OCI-LY7 (cell line): ENCODE measurements at regions not wholly inside any gene's neighbourhood (a gene's known extent, or its start where the extent isn't known, plus 50 kb on each side); places are given as distances from the start of the nearest gene placed in this dataset.

ENCODE experiments used
- BruUV-seq: library from RNA; stranded (reverse); fragments of 400-500 nt; replicated peaks from 2 replicates; lab custom pipeline; 2021; lab: Mats Ljungman, UMichigan
- CTCF ChIA-PET: fragments of 300-600 bp; sonication (Branson Sonifier 250); formaldehyde crosslinking; loops from one replicate; lab custom pipeline; 2022; ENCODE audit warnings: antibody characterized with exemption; ENCODE audit not compliant: unreplicated experiment; lab: Charles Lee
- POLR2A ChIA-PET: fragments of 300-600 bp; sonication (Branson Sonifier 250); formaldehyde crosslinking; loops from one replicate; lab custom pipeline; 2022; ENCODE audit warnings: antibody characterized with exemption; lab: Charles Lee
- DNase-seq: peaks from one replicate; pipeline ENCODE4 v3.0.0-alpha.2; 2015; ENCODE audit warnings: low spot score
- H2AFZ ChIP-seq: fragments of 200-600 bp; sonication (generic), shearing (Covaris generic); 2 replicates; pipeline ENCODE4 v1.6.1; 2014; ENCODE audit warnings: mild to moderate bottlenecking, antibody characterized with exemption, low read length, moderate library complexity
- H3K27ac ChIP-seq: fragments of 200-600 bp; sonication (generic); 2 replicates; pipeline ENCODE4 v1.5.1; 2014; ENCODE audit warnings: mixed run types, low read depth, mild to moderate bottlenecking, moderate library complexity, low read length, inconsistent platforms; ENCODE audit not compliant: poor library complexity, severe bottlenecking
- H3K36me3 ChIP-seq: fragments of 200-600 bp; sonication (generic); 2 replicates; pipeline ENCODE4 v1.6.1; 2014; ENCODE audit warnings: mild to moderate bottlenecking, antibody characterized with exemption, low read length, moderate library complexity, mixed read lengths; ENCODE audit not compliant: insufficient read depth
- H3K4me1 ChIP-seq: fragments of 200-600 bp; sonication (generic); 2 replicates; pipeline ENCODE4 v1.5.1; 2014; ENCODE audit warnings: mild to moderate bottlenecking, low read length; ENCODE audit not compliant: insufficient read depth, poor library complexity, severe bottlenecking
- H3K4me2 ChIP-seq: fragments of 200-600 bp; sonication (generic); 2 replicates; pipeline ENCODE4 v1.6.1; 2014; ENCODE audit warnings: mild to moderate bottlenecking, low read length
- H3K4me3 ChIP-seq: fragments of 200-600 bp; sonication (generic); 2 replicates; pipeline ENCODE4 v1.5.1; 2014; ENCODE audit warnings: mild to moderate bottlenecking, low read depth, low read length; ENCODE audit not compliant: poor library complexity, severe bottlenecking
- H3K79me2 ChIP-seq: fragments of 200-600 bp; sonication (generic); 2 replicates; pipeline ENCODE4 v1.6.1; 2016; ENCODE audit warnings: low read depth, mild to moderate bottlenecking, low read length, moderate library complexity, mixed read lengths; ENCODE audit not compliant: insufficient read depth
- H3K9me2 ChIP-seq: fragments of 200-600 bp; sonication (generic); 2 replicates; pipeline ENCODE4 v1.6.1; 2016; ENCODE audit warnings: mild to moderate bottlenecking, low read length, mixed read lengths; ENCODE audit not compliant: insufficient read depth
- H3K9me3 ChIP-seq: fragments of 200-600 bp; sonication (generic); 2 replicates; pipeline ENCODE4 v1.6.1; 2014; ENCODE audit warnings: mild to moderate bottlenecking, mixed run types, low read length, mixed read lengths
- H4K20me1 ChIP-seq: fragments of 200-600 bp; sonication (generic); 2 replicates; pipeline ENCODE4 v1.6.1; 2014; ENCODE audit warnings: mild to moderate bottlenecking, antibody characterized with exemption, low read length, moderate library complexity, mixed read lengths; ENCODE audit not compliant: insufficient read depth
- CTCF ChIP-seq: fragments of 200-600 bp; sonication (generic); conservative IDR thresholded peaks from 2 replicates; pipeline ENCODE4 v1.5.1; 2014; ENCODE audit warnings: mild to moderate bottlenecking, antibody characterized with exemption, low read length, moderate library complexity, mixed read lengths
- EZH2phosphoT487 ChIP-seq: fragments of 200-600 bp; sonication (generic); IDR thresholded peaks from 2 replicates; pipeline ENCODE4 v1.6.1; 2018; ENCODE audit warnings: low read depth, borderline replicate concordance, mild to moderate bottlenecking, mixed run types, antibody characterized with exemption, low read length, moderate library complexity, mixed read lengths
- intact Hi-C: fragments of 100-400 bp; cut with micrococcal nuclease; formaldehyde crosslinking; loops from one replicate; pipeline ENCODE4 v1.10.0; 2022; ENCODE audit not compliant: unreplicated experiment

GRCh38 chr2:184256611-184257010 lies 341.7 kb upstream of the ZNF804A start:
- Histone ChIP-seq H4K20me1 (no peaks in the 10 kb centered on the region), H3K36me3 (no peaks in the 10 kb centered on the region), H3K4me1 (no peaks in the 10 kb centered on the region), H3K9me3 (no peaks in the 10 kb centered on the region), H3K79me2 (no peaks in the 10 kb centered on the region), H3K9me2 (no peaks in the 10 kb centered on the region), H3K27ac (no peak overlapping the region), H2AFZ (no peak overlapping the region), H3K4me2 (no peak overlapping the region), H3K4me3 (no peak overlapping the region)
- no peak for DNase-seq
- TF ChIP-seq EZH2phosphoT487 (no peak), CTCF (no peak)
- POLR2A ChIA-PET = no interaction called here
- no TSS peak for BruUV-seq
- CTCF ChIA-PET = no interaction called here
- intact Hi-C loops = no loop called here

- Histone ChIP-seq H3K9me3 (no peaks in the 10 kb centered on the region), H3K4me2 (no peak overlapping the region), H3K36me3 (no peaks in the 10 kb centered on the region), H3K4me3 (no peak overlapping the region), H3K4me1 (no peaks in the 10 kb centered on the region), H3K79me2 (no peaks in the 10 kb centered on the region), H3K9me2 (no peaks in the 10 kb centered on the region), H3K27ac (no peak overlapping the region), H2AFZ (no peak overlapping the region), H4K20me1 (no peaks in the 10 kb centered on the region)
- no peak for DNase-seq
- CTCF ChIA-PET = no interaction called here
- POLR2A ChIA-PET = no interaction called here
- intact Hi-C loops = no loop called here
- TF ChIP-seq CTCF (no peak), EZH2phosphoT487 (no peak)
- no TSS peak for BruUV-seq
Measured at GRCh38 chr2:184261331-184261730, 337.0 kb upstream of the ZNF804A start.

GRCh38 chr2:184261818-184262217 lies 336.5 kb upstream of the ZNF804A start:
- no peak overlapping the region for H3K27ac ChIP-seq
- H3K4me1 ChIP-seq = no peaks in the 10 kb centered on the region
- no peaks in the 10 kb centered on the region for H4K20me1 ChIP-seq
- H3K4me3 ChIP-seq = no peak overlapping the region
- POLR2A ChIA-PET = interaction anchor here (0.5 to 0.7 kb wide), 2 partner anchors 521 to 878 kb away, joined by 4 to 5 read pairs; no protein-coding TSS in a partner anchor
- no peak for TF ChIP-seq CTCF
- TF ChIP-seq EZH2phosphoT487 = no peak
- H3K9me2 ChIP-seq = no peaks in the 10 kb centered on the region
- no peaks in the 10 kb centered on the region for H3K79me2 ChIP-seq
- no peak for DNase-seq
- no peak overlapping the region for H3K4me2 ChIP-seq
- no peaks in the 10 kb centered on the region for H3K9me3 ChIP-seq
- intact Hi-C loops = no loop called here
- no peaks in the 10 kb centered on the region for H3K36me3 ChIP-seq
- H2AFZ ChIP-seq = no peak overlapping the region
- no TSS peak for BruUV-seq
- CTCF ChIA-PET = no interaction called here
